ENCODE measurements at regions not wholly inside any gene's neighbourhood (a gene's known extent, or its start where the extent isn't known, plus 50 kb on each side); places are given as distances from the start of the nearest gene placed in this dataset.

DNA sequence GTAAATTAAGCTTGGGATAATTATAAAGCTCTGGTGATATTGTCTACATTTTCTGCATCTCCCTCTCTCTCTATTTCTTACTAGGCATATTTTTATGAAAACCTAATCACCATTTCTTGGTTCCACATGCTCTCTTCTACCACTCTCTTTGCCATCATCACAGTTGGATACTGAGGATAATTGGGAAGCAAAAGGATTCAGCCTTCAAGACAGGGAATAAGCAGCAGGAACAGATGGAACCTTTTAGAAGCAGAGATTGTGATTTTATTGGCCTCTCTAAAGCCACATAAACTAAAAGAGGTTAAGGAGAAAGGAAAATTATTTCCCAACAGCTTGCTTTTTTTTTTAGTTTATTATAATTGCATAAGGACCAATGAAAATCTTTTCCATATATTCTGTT lies 226.3 kb upstream of the SPHKAP start:
- TF ChIP-seq, protein P1, sequence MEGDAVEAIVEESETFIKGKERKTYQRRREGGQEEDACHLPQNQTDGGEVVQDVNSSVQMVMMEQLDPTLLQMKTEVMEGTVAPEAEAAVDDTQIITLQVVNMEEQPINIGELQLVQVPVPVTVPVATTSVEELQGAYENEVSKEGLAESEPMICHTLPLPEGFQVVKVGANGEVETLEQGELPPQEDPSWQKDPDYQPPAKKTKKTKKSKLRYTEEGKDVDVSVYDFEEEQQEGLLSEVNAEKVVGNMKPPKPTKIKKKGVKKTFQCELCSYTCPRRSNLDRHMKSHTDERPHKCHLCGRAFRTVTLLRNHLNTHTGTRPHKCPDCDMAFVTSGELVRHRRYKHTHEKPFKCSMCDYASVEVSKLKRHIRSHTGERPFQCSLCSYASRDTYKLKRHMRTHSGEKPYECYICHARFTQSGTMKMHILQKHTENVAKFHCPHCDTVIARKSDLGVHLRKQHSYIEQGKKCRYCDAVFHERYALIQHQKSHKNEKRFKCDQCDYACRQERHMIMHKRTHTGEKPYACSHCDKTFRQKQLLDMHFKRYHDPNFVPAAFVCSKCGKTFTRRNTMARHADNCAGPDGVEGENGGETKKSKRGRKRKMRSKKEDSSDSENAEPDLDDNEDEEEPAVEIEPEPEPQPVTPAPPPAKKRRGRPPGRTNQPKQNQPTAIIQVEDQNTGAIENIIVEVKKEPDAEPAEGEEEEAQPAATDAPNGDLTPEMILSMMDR (IDR thresholded peaks at IDR 0.05), result no peak
- no peak for TF ChIP-seq POLR2AphosphoS5 (IDR thresholded peaks at IDR 0.05; ENCODE audit: low read depth, low read length)
- TF ChIP-seq, protein P2, sequence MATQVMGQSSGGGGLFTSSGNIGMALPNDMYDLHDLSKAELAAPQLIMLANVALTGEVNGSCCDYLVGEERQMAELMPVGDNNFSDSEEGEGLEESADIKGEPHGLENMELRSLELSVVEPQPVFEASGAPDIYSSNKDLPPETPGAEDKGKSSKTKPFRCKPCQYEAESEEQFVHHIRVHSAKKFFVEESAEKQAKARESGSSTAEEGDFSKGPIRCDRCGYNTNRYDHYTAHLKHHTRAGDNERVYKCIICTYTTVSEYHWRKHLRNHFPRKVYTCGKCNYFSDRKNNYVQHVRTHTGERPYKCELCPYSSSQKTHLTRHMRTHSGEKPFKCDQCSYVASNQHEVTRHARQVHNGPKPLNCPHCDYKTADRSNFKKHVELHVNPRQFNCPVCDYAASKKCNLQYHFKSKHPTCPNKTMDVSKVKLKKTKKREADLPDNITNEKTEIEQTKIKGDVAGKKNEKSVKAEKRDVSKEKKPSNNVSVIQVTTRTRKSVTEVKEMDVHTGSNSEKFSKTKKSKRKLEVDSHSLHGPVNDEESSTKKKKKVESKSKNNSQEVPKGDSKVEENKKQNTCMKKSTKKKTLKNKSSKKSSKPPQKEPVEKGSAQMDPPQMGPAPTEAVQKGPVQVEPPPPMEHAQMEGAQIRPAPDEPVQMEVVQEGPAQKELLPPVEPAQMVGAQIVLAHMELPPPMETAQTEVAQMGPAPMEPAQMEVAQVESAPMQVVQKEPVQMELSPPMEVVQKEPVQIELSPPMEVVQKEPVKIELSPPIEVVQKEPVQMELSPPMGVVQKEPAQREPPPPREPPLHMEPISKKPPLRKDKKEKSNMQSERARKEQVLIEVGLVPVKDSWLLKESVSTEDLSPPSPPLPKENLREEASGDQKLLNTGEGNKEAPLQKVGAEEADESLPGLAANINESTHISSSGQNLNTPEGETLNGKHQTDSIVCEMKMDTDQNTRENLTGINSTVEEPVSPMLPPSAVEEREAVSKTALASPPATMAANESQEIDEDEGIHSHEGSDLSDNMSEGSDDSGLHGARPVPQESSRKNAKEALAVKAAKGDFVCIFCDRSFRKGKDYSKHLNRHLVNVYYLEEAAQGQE (IDR thresholded peaks at IDR 0.05; ENCODE audit: insufficient read depth in 1 of 2, low read depth in 2 of 2, low read length in 1 of 2), result no peak

Measured in Panc1 (cell line).